EH (cell line): ENCODE measurements at regions not wholly inside any gene's neighbourhood (a gene's known extent, or its start where the extent isn't known, plus 50 kb on each side); places are given as distances from the start of the nearest gene placed in this dataset.
"Not testable (repeated sequence)": the region's sequence is repeated elsewhere in the genome, so short reads cannot be mapped to it uniquely, and the experiment has no call there.

ENCODE experiments used
- DNase-seq: peaks from one replicate; pipeline ENCODE4 v3.0.0-alpha.2; 2015; ENCODE audit warnings: low read depth

DNA sequence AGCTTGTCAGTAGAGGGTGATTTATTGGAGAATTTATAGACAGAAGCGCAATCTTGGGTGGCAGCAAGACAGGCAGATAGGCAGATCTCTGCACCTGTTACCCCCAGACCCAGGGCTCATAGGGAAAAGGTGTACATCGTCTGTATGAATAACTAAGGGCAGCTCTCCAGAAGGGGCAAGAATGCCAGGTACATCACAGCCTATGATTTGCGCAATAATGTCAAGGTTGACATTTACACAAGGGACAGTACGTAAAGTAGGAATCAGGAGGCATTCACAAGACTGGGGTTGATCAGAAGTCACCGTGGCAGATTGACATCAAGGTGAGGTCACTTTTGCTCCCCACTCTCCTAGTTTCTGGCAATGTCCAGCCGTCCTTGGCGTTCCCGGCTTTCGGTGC, 524.1 kb downstream of the TRIML1 start:
- no peak for DNase-seq

- DNase-seq, result no peak
These were observed 526.5 kb downstream of the TRIML1 start for GRCh38 chr4:188665491-188666457.

GRCh38 chr4:188678691-188679090, 539.5 kb downstream of the TRIML1 start:
- DNase-seq, result not testable (repeated sequence)

DNA sequence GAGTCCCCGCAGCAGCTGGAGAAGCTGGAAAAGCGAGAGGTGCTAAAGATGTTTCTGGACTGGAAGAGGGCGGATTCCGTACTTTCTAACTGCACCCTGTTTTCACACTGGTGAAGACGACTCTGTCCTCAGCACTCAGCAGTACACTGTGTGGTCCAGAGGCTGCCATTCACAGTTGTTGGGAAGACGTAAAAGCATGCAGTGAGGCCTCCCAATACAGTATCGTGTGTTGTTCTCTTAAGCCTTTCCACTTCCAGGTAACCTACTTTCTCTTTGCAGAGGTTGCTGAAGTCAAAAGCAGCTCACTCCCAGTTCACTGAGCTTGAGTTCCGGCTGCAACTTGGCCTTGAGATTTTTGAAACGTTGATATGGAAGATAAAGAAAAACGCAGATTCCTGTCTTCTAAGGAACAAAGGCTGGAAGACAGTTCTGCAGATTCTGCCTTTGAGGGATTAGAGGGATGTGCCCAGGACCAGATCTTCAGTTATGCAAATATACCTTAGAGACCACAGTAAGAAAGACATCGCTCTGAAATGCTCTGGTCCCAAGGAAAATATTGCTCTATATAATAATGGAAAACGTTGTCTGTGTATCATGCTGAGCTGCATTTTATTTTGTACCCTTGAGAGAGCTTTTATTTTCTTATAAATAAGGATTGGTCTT, 540.9 kb downstream of the TRIML1 start:
- no peak for DNase-seq

- DNase-seq, result no peak
These were observed 541.4 kb downstream of the TRIML1 start for GRCh38 chr4:188680667-188681063.

GRCh38 chr4:188682321-188682720, 543.1 kb downstream of the TRIML1 start:
- no peak for DNase-seq

DNA sequence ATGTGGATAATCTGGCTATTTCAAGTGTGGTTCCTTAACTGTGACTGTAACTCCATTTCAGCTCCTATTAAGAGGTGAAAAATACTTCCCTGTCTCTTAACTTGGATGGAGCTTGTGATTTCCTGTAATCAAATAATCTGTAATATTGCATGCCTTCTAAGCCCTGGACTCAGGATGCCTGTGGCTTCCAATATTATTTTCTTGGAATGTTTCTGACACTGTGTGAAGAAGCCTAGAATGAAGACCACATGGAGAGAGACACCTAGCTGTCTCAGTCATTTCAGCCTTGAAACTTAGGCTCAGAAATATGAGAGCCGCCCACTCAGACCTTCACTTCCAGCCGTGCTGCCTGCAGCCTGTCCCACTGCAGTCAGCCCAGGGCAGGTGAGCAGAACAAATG, 544.3 kb downstream of the TRIML1 start:
- DNase-seq, result no peak

DNA sequence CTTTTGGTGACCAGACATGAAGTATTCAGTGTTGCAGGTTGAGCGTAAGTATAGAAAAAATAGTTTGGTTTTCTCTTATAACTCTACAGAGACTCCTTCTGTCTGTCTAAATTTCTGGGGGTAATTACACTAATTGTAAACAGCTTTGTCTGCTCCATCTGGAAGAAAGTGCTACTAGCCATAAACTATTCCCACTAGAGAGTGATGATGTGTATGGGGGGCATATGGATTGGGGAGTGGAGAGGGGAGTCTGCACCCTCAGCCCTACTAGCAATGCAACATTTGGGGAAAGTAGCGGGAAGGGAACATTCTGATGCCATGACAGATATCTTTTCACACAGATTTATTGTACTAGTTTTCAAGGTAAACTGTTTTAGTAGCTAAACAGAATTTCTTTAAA, 549.7 kb downstream of the TRIML1 start:
- DNase-seq, result no peak

DNA sequence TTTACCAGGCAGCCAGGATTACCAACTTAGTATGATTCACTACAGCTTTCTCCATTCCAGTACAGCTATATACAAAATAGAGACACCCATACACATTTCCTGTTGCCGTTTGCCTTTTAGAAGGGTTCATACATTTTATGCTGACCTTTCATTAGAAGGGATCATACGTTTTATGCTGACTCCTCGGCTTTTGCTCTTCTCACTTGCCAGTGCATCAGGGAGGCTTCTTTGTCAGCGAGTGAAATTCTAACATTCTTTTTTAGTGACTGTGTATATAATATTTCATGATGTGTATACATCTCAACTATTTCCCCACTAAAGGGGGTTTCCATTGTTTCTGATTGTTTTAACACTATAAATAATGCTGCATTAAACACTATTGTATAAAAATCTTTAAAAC, 552.6 kb downstream of the TRIML1 start:
- no peak for DNase-seq

GRCh38 chr4:188695261-188695660, 556.0 kb downstream of the TRIML1 start:
- no peak for DNase-seq

DNA sequence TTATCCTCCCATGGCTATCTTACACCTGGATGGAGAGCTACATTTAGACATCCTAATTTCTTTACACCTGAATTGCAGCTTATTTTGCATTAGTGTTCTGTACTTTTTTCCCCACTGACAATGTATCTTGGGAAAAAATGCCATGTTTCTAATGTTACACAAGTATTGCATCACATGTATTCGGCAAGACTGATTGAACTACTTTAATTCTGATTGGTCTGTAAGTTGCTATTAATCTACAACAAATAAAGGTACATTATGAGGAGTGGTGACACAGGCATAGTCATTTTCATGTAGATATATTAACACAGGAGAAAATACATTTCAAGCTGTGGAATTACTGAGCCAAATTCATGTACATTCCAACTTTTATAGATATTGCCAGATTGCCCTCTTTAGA, 558.0 kb downstream of the TRIML1 start:
- DNase-seq, result no peak

- DNase-seq, result no peak
These were observed 562.7 kb downstream of the TRIML1 start for GRCh38 chr4:188701952-188702351.

DNA sequence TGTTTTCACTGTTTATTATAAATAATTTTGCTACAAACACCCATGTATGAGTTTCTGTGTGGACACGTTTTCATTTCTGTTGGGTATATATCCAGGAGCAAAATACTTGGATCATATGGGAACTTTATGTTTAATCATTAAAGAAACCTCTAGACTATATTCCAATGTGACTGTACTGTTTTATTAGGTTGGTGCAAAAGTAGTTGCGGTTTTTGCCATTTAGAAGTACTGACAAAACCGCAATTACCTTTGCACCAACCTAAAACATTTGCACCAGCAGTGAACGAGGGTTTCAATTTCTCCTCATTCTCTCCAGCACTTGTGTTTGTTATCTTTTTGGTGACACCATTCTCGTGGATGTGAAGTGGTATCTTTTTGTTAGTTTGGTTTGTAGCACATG, 565.0 kb downstream of the TRIML1 start:
- DNase-seq, result no peak

DNA sequence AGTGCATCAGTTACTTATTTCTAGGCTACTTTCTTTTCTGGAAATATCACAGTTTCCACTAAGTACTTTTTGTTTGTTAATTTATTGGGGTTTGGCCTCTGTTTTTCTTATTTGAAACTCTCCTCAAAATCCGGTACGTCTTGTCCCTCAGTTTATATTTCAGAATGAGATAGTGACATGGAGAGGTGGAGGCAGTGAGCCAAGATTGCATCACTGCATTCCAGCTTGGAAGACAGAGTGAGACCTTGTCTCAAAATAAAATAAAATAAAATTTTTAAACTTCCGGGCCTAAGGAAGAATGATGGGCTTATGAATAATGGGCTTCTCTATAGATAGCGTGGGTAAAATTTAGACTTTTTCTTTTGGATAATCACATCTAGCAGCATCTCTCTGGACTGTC, 567.8 kb downstream of the TRIML1 start:
- no peak for DNase-seq

DNA sequence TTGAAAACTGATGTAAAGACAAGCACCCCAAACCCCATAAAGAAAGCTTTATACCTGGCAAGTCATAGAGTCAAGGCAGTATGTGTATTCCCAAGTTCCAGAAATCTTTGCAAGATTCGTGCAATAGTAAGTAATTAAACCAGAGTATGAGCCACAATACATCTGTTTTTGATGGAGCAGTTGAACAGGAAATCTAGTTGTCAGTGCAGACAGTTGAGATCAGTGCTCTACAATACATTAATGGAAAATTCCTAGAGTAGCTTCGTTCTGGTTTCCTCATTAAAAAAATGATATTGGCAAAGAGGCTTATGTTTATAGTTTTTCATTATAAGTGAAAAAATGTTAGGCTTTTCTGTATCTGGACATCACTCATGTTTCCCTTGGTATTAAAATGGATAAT, 575.3 kb downstream of the TRIML1 start:
- DNase-seq, result no peak

DNA sequence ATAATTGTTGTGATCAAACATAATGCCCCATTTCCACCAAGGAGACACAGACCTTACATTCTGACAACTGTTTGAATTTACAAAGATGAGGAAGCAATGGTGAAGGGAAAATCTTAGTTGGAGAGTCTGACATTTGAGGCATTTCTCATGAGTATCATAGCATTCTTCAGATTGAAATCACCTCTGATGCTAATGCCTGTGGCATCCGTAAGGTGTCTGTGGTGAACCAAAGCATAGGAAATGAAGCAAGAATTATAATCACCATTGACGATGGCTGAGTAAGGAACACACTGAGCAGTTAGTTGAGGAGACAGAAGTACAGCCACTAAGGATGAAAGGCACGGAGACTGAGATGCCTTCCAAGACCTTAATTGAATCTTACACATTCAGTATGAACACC, 575.7 kb downstream of the TRIML1 start:
- no peak for DNase-seq

- DNase-seq, result no peak
These were observed 578.4 kb downstream of the TRIML1 start for GRCh38 chr4:188717661-188718060.

- DNase-seq, result no peak
These were observed 580.6 kb downstream of the TRIML1 start for GRCh38 chr4:188719794-188720193.

DNA sequence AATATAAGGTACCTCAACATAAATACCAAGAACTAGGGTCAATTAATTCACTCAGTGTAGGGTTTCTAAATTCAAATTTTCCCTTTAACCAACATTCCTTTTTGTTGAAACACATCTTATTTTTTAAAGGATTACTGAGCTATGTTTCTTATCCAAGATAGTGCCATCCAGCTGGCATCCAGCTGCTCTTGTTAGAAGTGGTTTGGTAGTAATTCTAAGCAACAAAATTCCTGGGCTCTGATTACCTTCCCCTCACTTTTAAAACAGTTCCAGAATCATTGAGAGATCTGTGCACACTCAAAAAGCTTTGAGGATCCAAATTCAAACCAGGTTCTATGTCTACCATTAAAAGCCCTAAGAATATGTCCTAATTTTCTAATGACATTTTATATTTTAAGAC, 583.7 kb downstream of the TRIML1 start:
- DNase-seq, result no peak

DNA sequence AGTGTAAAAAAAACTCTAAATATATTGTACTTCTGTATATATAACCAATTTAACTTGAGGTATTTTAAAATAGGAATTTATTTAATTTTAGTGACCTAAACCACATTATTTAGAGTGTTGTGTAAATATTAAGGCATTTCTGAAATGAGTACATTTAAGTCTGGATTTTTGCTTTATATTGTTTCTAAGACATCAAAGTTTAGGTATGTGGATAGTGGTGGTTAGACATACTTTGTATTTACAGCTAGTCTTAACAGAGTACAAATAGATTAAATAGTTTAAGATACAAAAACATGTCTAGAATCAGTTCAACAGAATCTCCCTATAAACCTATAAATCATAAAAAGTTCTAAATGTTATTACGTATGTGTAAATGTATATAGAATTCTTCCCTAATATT, 588.5 kb downstream of the TRIML1 start:
- no peak for DNase-seq

- no peak for DNase-seq
These were observed 589.1 kb downstream of the TRIML1 start for GRCh38 chr4:188728359-188728758.

- no peak for DNase-seq
These were observed 592.9 kb downstream of the TRIML1 start for GRCh38 chr4:188732131-188732530.

GRCh38 chr4:188735082-188735481, 595.8 kb downstream of the TRIML1 start:
- no peak for DNase-seq
